B cell (primary cell): ENCODE measurements at regions not wholly inside any gene's neighbourhood (a gene's known extent, or its start where the extent isn't known, plus 50 kb on each side); places are given as distances from the start of the nearest gene placed in this dataset.

ENCODE experiments used
- EZH2 ChIP-seq: IDR thresholded peaks from 2 replicates; pipeline ENCODE4 v1.6.1; 2012; ENCODE audit warnings: borderline replicate concordance, low read depth, mild to moderate bottlenecking, moderate library complexity, low read length; ENCODE audit not compliant: insufficient read depth, poor library complexity, severe bottlenecking
- TF ChIP-seq, protein P1 (sequence below): fragments of 200-600 bp; IDR thresholded peaks from one replicate; pipeline ENCODE4 v1.8.0; 2022; ENCODE audit warnings: antibody characterized with exemption, mild to moderate bottlenecking

GRCh38 chr15:95129574-95129973 is 898.2 kb downstream of the MCTP2 start:
- TF ChIP-seq EZH2 = no peak
- TF ChIP-seq, protein P1, sequence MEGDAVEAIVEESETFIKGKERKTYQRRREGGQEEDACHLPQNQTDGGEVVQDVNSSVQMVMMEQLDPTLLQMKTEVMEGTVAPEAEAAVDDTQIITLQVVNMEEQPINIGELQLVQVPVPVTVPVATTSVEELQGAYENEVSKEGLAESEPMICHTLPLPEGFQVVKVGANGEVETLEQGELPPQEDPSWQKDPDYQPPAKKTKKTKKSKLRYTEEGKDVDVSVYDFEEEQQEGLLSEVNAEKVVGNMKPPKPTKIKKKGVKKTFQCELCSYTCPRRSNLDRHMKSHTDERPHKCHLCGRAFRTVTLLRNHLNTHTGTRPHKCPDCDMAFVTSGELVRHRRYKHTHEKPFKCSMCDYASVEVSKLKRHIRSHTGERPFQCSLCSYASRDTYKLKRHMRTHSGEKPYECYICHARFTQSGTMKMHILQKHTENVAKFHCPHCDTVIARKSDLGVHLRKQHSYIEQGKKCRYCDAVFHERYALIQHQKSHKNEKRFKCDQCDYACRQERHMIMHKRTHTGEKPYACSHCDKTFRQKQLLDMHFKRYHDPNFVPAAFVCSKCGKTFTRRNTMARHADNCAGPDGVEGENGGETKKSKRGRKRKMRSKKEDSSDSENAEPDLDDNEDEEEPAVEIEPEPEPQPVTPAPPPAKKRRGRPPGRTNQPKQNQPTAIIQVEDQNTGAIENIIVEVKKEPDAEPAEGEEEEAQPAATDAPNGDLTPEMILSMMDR = no peak
